ENCODE measurements at regions not wholly inside any gene's neighbourhood (a gene's known extent, or its start where the extent isn't known, plus 50 kb on each side); places are given as distances from the start of the nearest gene placed in this dataset.

GRCh38 chr6:30832864-30833263 is 51.5 kb upstream of the DDR1 start:
- Histone ChIP-seq H3K36me3 (no peaks in the 10 kb centered on the region), H3K27ac (no peak overlapping the region), H3K4me1 (peaks cover 0 to 8% (median 2%) of the 10 kb centered on the region in 4 donors), H3K4me3 (no peak overlapping the region), H3K9me3 (no peaks in the 10 kb centered on the region), H3K27me3 (no peaks in the 10 kb centered on the region)
- ATAC-seq (no peak), DNase-seq (no peak)
- intact Hi-C loops (cut with DNase I): loop anchor here in 1 of 2 donors (5.0 to 10.0 kb wide), 2 partner anchors 44 to 232 kb away; no protein-coding TSS in a partner anchor
- WGBS (ENCODE audit: insufficient coverage, low coverage, low lambda C conversion rate, missing lambda C conversion rate): 91% methylated on average over 5 of the region's 5 CpGs
- no peak for TF ChIP-seq POLR2A (IDR thresholded peaks at IDR 0.05)
- TF ChIP-seq CTCF (IDR thresholded peaks at IDR 0.05): no peak

- no peaks in the 10 kb centered on the region for H3K36me3 ChIP-seq
- intact Hi-C loops (cut with DNase I): loop anchor here in 1 of 2 donors (5.0 to 10.0 kb wide), 2 partner anchors 47 to 234 kb away; no protein-coding TSS in a partner anchor
- WGBS (ENCODE audit: insufficient coverage, low coverage, low lambda C conversion rate, missing lambda C conversion rate): 26% methylated on average over 3 of the region's 3 CpGs
- H3K27me3 ChIP-seq: no peaks in the 10 kb centered on the region
- TF ChIP-seq POLR2A (IDR thresholded peaks at IDR 0.05): no peak
- TF ChIP-seq CTCF (IDR thresholded peaks at IDR 0.05): no peak
- DNase-seq (no peak), ATAC-seq (peak in 1 of 4 donors; percentile 5)
- H3K27ac ChIP-seq: peak overlapping the region in 2 of 3 donors; percentile 21 to 55
- H3K9me3 ChIP-seq: no peaks in the 10 kb centered on the region
- no peak overlapping the region for H3K4me3 ChIP-seq
- H3K4me1 ChIP-seq: peaks cover 0 to 10% (median 2%) of the 10 kb centered on the region in 4 donors
These were observed 53.9 kb upstream of the DDR1 start for GRCh38 chr6:30830438-30830837.

- ATAC-seq (no peak), DNase-seq (no peak)
- TF ChIP-seq CTCF (IDR thresholded peaks at IDR 0.05) (no peak), POLR2A (IDR thresholded peaks at IDR 0.05) (no peak)
- Histone ChIP-seq H3K4me1 (peaks cover 0 to 10% (median 2%) of the 10 kb centered on the region in 4 donors), H3K4me3 (no peak overlapping the region), H3K36me3 (no peaks in the 10 kb centered on the region), H3K27me3 (no peaks in the 10 kb centered on the region), H3K27ac (peak overlapping the region in 2 of 3 donors; percentile 21 to 55), H3K9me3 (no peaks in the 10 kb centered on the region)
- 41% methylated on average over 6 of the region's 6 CpGs for WGBS (ENCODE audit: insufficient coverage, low coverage, low lambda C conversion rate, missing lambda C conversion rate)
- intact Hi-C loops (cut with DNase I): loop anchor here (5.0 to 10.0 kb wide), 3 partner anchors 48 to 235 kb away; partner anchors contain the start of gene DDR1 (in 1 of the 2)
These were observed 54.6 kb upstream of the DDR1 start for GRCh38 chr6:30829639-30830255.

GRCh38 chr6:30829033-30829432 is 55.3 kb upstream of the DDR1 start:
- whole genome bisulfite sequencing (ENCODE audit: insufficient coverage, low coverage, low lambda C conversion rate, missing lambda C conversion rate): 84% methylated on average over 4 of the region's 4 CpGs

More at GRCh38 chr6:30829033-30829432, 55.3 kb upstream of the DDR1 start:
- H3K27me3 ChIP-seq: no peaks in the 10 kb centered on the region
- no peaks in the 10 kb centered on the region for H3K36me3 ChIP-seq
- TF ChIP-seq POLR2A (IDR thresholded peaks at IDR 0.05): no peak
- no peak for TF ChIP-seq CTCF (IDR thresholded peaks at IDR 0.05)
- DNase-seq: no peak
- ATAC-seq: no peak
- H3K4me1 ChIP-seq: peaks cover 0 to 10% (median 2%) of the 10 kb centered on the region in 4 donors
- no peaks in the 10 kb centered on the region for H3K9me3 ChIP-seq
- peak overlapping the region in 1 of 3 donors; percentile 11 for H3K27ac ChIP-seq
- intact Hi-C loops (cut with DNase I): loop anchor here in 1 of 2 donors (10.0 kb wide), 1 partner anchor 56 kb away; the partner anchor contains the start of gene DDR1
- no peak overlapping the region for H3K4me3 ChIP-seq
